GM12891 (cell line): ENCODE measurements at regions not wholly inside any gene's neighbourhood (a gene's known extent, or its start where the extent isn't known, plus 50 kb on each side); places are given as distances from the start of the nearest gene placed in this dataset.
"Not testable (repeated sequence)": the region's sequence is repeated elsewhere in the genome, so short reads cannot be mapped to it uniquely, and the experiment has no call there.

ENCODE experiments used
- POLR2A ChIP-seq: IDR thresholded peaks from 2 replicates; pipeline ENCODE4 v1.6.1; 2011; ENCODE audit warnings: low read depth, low read length, control low read depth
- POLR2AphosphoS5 ChIP-seq: IDR thresholded peaks from 2 replicates; pipeline ENCODE4 v1.6.1; 2011; ENCODE audit warnings: low read depth, low read length, control low read depth
- SPI1 ChIP-seq: IDR thresholded peaks from 2 replicates; pipeline ENCODE4 v1.6.1; 2011; ENCODE audit warnings: low read depth, low read length, control low read depth
- TAF1 ChIP-seq: IDR thresholded peaks from 2 replicates; pipeline ENCODE4 v1.6.1; 2011; ENCODE audit warnings: low read depth, low read length, control low read depth

GRCh38 chr18:67126751-67127150 is 389.8 kb downstream of the DSEL start:
- TF ChIP-seq POLR2AphosphoS5, POLR2A, TAF1, SPI1: not testable (repeated sequence)
